Transverse colon (tissue), 3 donors: ENCODE measurements at regions not wholly inside any gene's neighbourhood (a gene's known extent, or its start where the extent isn't known, plus 50 kb on each side); places are given as distances from the start of the nearest gene placed in this dataset.

Source experiments
- POLR2A ChIP-seq: fragments of 450-650 bp; IDR thresholded peaks from one replicate; pipeline ENCODE4 v1.6.1; 2016; ENCODE audit warnings: antibody characterized with exemption, mild to moderate bottlenecking, moderate library complexity
- TF ChIP-seq, protein P1 (sequence below), 5 experiments: fragments of 200-600 bp in 3 of 5; fragments of 450-650 bp in 2 of 5; sonication (generic) in 3 of 5; IDR thresholded peaks; 1 replicate in 2 of 5; 2 replicates in 3 of 5; pipeline ENCODE4 v1.5.1; 2016 to 2017; ENCODE audit warnings: antibody characterized with exemption in 5 of 5, inconsistent platforms in 3 of 5, mild to moderate bottlenecking in 2 of 5, moderate library complexity in 1 of 5

DNA sequence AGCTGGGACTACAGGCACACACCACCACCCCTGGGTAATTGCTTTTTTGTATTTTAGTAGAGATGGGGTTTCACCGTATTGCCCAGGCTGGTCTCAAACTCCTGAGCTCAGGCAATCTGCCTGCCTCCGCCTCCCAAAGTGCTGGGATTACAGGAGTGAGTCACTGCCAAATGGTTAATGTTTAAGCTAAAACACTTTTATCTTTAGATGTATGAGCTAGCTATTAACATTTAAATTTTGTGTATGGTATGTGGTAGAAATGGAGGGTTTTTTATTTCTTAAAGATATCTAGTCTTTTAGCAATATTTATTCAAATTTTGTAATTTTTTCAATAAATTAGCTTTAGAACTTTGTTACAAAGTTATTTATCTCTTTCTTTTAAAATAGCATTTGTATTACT lies 1659.8 kb upstream of the ADGRL3 start:
- TF ChIP-seq, protein P1, sequence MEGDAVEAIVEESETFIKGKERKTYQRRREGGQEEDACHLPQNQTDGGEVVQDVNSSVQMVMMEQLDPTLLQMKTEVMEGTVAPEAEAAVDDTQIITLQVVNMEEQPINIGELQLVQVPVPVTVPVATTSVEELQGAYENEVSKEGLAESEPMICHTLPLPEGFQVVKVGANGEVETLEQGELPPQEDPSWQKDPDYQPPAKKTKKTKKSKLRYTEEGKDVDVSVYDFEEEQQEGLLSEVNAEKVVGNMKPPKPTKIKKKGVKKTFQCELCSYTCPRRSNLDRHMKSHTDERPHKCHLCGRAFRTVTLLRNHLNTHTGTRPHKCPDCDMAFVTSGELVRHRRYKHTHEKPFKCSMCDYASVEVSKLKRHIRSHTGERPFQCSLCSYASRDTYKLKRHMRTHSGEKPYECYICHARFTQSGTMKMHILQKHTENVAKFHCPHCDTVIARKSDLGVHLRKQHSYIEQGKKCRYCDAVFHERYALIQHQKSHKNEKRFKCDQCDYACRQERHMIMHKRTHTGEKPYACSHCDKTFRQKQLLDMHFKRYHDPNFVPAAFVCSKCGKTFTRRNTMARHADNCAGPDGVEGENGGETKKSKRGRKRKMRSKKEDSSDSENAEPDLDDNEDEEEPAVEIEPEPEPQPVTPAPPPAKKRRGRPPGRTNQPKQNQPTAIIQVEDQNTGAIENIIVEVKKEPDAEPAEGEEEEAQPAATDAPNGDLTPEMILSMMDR (IDR thresholded peaks at IDR 0.05): no peak
- no peak for TF ChIP-seq POLR2A
